Endothelial cell of umbilical vein (primary cell): ENCODE measurements at regions not wholly inside any gene's neighbourhood (a gene's known extent, or its start where the extent isn't known, plus 50 kb on each side); places are given as distances from the start of the nearest gene placed in this dataset.

Experiments
- BruUV-seq: library from RNA; stranded (reverse); fragments of 400-500 nt; replicated peaks from 2 replicates; lab custom pipeline; 2021; lab: Mats Ljungman, UMichigan
- CTCF ChIA-PET: fragments of 300-600, 350-600 bp; sonication (Branson Sonifier 250); formaldehyde crosslinking; loops from one replicate; lab custom pipeline; 2021; ENCODE audit warnings: antibody characterized with exemption, inconsistent platforms; lab: Charles Lee
- POLR2A ChIA-PET: fragments of 300-600, 350-600 bp; sonication (Branson Sonifier 250); formaldehyde crosslinking; loops from one replicate; lab custom pipeline; 2021; ENCODE audit warnings: antibody characterized with exemption, inconsistent platforms; lab: Charles Lee
- DNase-seq: peaks from one replicate; pipeline ENCODE4 v3.0.0-alpha.2; 2011; ENCODE audit warnings: low read depth, low spot score
- FAIRE-seq: peaks from 2 replicates; lab custom pipeline; 2011; peaks lifted over from hg19 to GRCh38; lab: Jason Lieb, UNC
- H2AFZ ChIP-seq: 2 replicates; pipeline ENCODE4 v1.6.0; 2012; ENCODE audit warnings: low read depth, low read length, control low read depth, inconsistent platforms
- H3K27ac ChIP-seq: 2 replicates; pipeline ENCODE4 v1.5.1; 2011; ENCODE audit warnings: low read depth, mild to moderate bottlenecking, control low read depth, low read length, moderate library complexity; ENCODE audit not compliant: insufficient read depth
- H3K27me3 ChIP-seq, 2 experiments: 2 replicates each; pipeline versions ENCODE4 v1.6.0 to v1.6.1; 2011; ENCODE audit warnings: low read length in 2 of 2, mixed read lengths in 1 of 2; ENCODE audit not compliant: control insufficient read depth in 2 of 2, insufficient read depth in 2 of 2
- H3K36me3 ChIP-seq, 2 experiments: 2 replicates in 1 of 2; 3 replicates in 1 of 2; pipeline ENCODE4 v1.5.1; 2011; ENCODE audit warnings: low read length in 2 of 2, mild to moderate bottlenecking in 1 of 2, moderate library complexity in 1 of 2; ENCODE audit not compliant: control insufficient read depth in 2 of 2, insufficient read depth in 2 of 2; ENCODE audit errors: extremely low read depth in 1 of 2
- H3K4me1 ChIP-seq: 3 replicates; pipeline ENCODE4 v1.5.1; 2011; ENCODE audit warnings: mild to moderate bottlenecking, low read length; ENCODE audit not compliant: control insufficient read depth, insufficient read depth; ENCODE audit errors: extremely low read depth
- H3K4me2 ChIP-seq: 2 replicates; pipeline ENCODE4 v1.6.1; 2011; ENCODE audit warnings: low read length, control low read depth, mixed read lengths; ENCODE audit not compliant: insufficient read depth
- H3K4me3 ChIP-seq, 3 experiments: fragments of 200-600 bp in 1 of 3; sonication (generic), shearing (Covaris generic) in 1 of 3; replicated peaks in 1 of 3; 2 replicates each; pipeline ENCODE4 v1.5.1; 2011 to 2016; ENCODE audit warnings: control low read depth in 3 of 3, low read length in 3 of 3, mild to moderate bottlenecking in 2 of 3, inconsistent platforms in 1 of 3, low read depth in 1 of 3, moderate library complexity in 1 of 3; ENCODE audit not compliant: insufficient read depth in 1 of 3
- H3K79me2 ChIP-seq: 2 replicates; pipeline ENCODE4 v1.6.0; 2012; ENCODE audit warnings: low read length, inconsistent platforms; ENCODE audit not compliant: control insufficient read depth, insufficient read depth
- H3K9ac ChIP-seq: replicated peaks from 2 replicates; pipeline ENCODE3; 2011; ENCODE audit warnings: low read length, control low read depth; ENCODE audit not compliant: insufficient read depth; ENCODE audit errors: extremely low read depth
- H3K9me1 ChIP-seq: replicated peaks from 3 replicates; pipeline ENCODE4 v1.6.0; 2011; ENCODE audit warnings: mild to moderate bottlenecking, low read length; ENCODE audit not compliant: control insufficient read depth, insufficient read depth; ENCODE audit errors: extremely low read depth
- H3K9me3 ChIP-seq: replicated peaks from 2 replicates; pipeline ENCODE4 v1.5.1; 2012; ENCODE audit warnings: low read length, inconsistent platforms; ENCODE audit not compliant: control insufficient read depth, insufficient read depth
- H4K20me1 ChIP-seq: replicated peaks from 2 replicates; pipeline ENCODE3; 2011; ENCODE audit warnings: mild to moderate bottlenecking, low read length; ENCODE audit not compliant: control insufficient read depth, insufficient read depth; ENCODE audit errors: extremely low read depth
- EZH2 ChIP-seq: IDR thresholded peaks from 2 replicates; pipeline ENCODE4 v1.6.1; 2012; ENCODE audit warnings: borderline replicate concordance, low read depth, mild to moderate bottlenecking, moderate library complexity, low read length, inconsistent platforms; ENCODE audit not compliant: severe bottlenecking
- FOS ChIP-seq: IDR thresholded peaks from 2 replicates; pipeline ENCODE4 v1.6.1; 2011; ENCODE audit warnings: mild to moderate bottlenecking, low read length, moderate library complexity, borderline replicate concordance; ENCODE audit not compliant: insufficient read depth
- GATA2 ChIP-seq: IDR thresholded peaks from 2 replicates; pipeline ENCODE4 v1.7.0; 2011; ENCODE audit warnings: low read depth, mild to moderate bottlenecking, moderate library complexity, mixed read lengths, low read length; ENCODE audit not compliant: insufficient read length, insufficient read depth
- JUN ChIP-seq: IDR thresholded peaks from 2 replicates; pipeline ENCODE4 v1.6.1; 2011; ENCODE audit warnings: borderline replicate concordance, low read depth; ENCODE audit not compliant: insufficient read length, insufficient read depth
- MYC ChIP-seq: IDR thresholded peaks from one replicate; pipeline ENCODE4 v1.6.1; 2011; ENCODE audit warnings: mild to moderate bottlenecking, low read depth, low read length
- POLR2A ChIP-seq: IDR thresholded peaks from 2 replicates; pipeline ENCODE4 v1.6.1; 2012; ENCODE audit warnings: low read depth, mild to moderate bottlenecking, control low read depth, low read length
- POLR2AphosphoS5 ChIP-seq: IDR thresholded peaks from 2 replicates; pipeline ENCODE4 v1.6.1; 2012; ENCODE audit warnings: low read depth, mild to moderate bottlenecking, control low read depth, low read length, moderate library complexity; ENCODE audit not compliant: insufficient read depth
- dilution Hi-C: fragments of 300-500 bp; cut with MboI; formaldehyde crosslinking; loops from one replicate; pipeline ENCODE4 v1.15.0; 2019; ENCODE audit warnings: low sequenced_read_pairs; ENCODE audit not compliant: extremely low pct_ligation_motif_present
- intact Hi-C: fragments of 100-400 bp; cut with micrococcal nuclease; formaldehyde crosslinking; loops from one replicate; pipeline ENCODE4 v1.10.0; 2022
- TF ChIP-seq, protein P1 (sequence below), 2 donors: IDR thresholded peaks; 1 replicate in 1 of 2; 2 replicates in 1 of 2; pipeline ENCODE4 v1.5.1; 2011; ENCODE audit warnings: low read length in 2 of 2, mild to moderate bottlenecking in 2 of 2, moderate library complexity in 2 of 2, control low read depth in 1 of 2, inconsistent platforms in 1 of 2, low read depth in 1 of 2; ENCODE audit not compliant: insufficient read depth in 1 of 2; ENCODE audit errors: extremely low read depth in 1 of 2
- TF ChIP-seq, protein P2 (sequence below): IDR thresholded peaks from 2 replicates; pipeline ENCODE4 v1.6.1; 2011; ENCODE audit not compliant: insufficient read depth, insufficient read length

DNA sequence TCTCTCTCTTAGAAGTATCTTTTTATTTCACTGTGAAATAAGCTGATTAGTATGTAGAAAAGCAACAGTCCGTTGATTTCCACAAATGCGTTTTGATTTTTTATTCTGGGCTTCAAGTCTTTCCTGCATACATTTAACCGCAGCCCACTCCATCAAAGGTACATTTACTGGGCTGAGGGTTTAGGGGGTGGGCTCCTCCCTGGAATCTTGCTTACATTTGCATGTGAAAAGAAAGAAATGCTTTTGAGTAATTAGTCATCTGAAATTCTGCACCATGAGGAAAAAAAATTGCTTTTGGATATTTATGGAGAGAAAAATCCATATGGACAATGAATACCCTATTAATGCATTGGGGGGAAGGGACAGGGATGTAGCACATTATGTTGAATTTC is 178.3 kb upstream of the MCHR2 start:
- no TSS peak for BruUV-seq
- intact Hi-C loops, result no loop called here
- FAIRE-seq, result no peak

GRCh38 chr6:100171533-100172321 is 177.7 kb upstream of the MCHR2 start:
- BruUV-seq, result no TSS peak
- Histone ChIP-seq H3K9me3 (no peaks in the 10 kb centered on the region), H3K27ac (no peak overlapping the region), H2AFZ (no peak overlapping the region), H3K4me2 (no peak overlapping the region), H3K4me3 (no peak overlapping the region), H3K79me2 (no peaks in the 10 kb centered on the region), H3K4me1 (no peaks in the 10 kb centered on the region), H3K27me3 (no peaks in the 10 kb centered on the region), H4K20me1 (no peaks in the 10 kb centered on the region), H3K9me1 (no peaks in the 10 kb centered on the region), H3K36me3 (no peaks in the 10 kb centered on the region), H3K9ac (no peak overlapping the region)
- dilution Hi-C loops, result no loop called here
- DNase-seq (no peak), FAIRE-seq (no peak)
- POLR2A ChIA-PET, result no interaction called here
- intact Hi-C loops, result no loop called here
- CTCF ChIA-PET, result interaction anchor here (0.8 to 2.0 kb wide), 6 partner anchors 9 to 492 kb away, joined by 3 to 6 read pairs (median 3); no protein-coding TSS in a partner anchor
- TF ChIP-seq, protein P1, sequence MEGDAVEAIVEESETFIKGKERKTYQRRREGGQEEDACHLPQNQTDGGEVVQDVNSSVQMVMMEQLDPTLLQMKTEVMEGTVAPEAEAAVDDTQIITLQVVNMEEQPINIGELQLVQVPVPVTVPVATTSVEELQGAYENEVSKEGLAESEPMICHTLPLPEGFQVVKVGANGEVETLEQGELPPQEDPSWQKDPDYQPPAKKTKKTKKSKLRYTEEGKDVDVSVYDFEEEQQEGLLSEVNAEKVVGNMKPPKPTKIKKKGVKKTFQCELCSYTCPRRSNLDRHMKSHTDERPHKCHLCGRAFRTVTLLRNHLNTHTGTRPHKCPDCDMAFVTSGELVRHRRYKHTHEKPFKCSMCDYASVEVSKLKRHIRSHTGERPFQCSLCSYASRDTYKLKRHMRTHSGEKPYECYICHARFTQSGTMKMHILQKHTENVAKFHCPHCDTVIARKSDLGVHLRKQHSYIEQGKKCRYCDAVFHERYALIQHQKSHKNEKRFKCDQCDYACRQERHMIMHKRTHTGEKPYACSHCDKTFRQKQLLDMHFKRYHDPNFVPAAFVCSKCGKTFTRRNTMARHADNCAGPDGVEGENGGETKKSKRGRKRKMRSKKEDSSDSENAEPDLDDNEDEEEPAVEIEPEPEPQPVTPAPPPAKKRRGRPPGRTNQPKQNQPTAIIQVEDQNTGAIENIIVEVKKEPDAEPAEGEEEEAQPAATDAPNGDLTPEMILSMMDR (IDR thresholded peaks at IDR 0.05; ENCODE audit: extremely low read depth in 1 of 2, insufficient read depth in 1 of 2, low read depth in 1 of 2, low read length in 2 of 2), result no peak
- TF ChIP-seq POLR2A (no peak), JUN (no peak), MYC (no peak), GATA2 (no peak), EZH2 (no peak), FOS (no peak), POLR2AphosphoS5 (no peak)
- TF ChIP-seq, protein P2, sequence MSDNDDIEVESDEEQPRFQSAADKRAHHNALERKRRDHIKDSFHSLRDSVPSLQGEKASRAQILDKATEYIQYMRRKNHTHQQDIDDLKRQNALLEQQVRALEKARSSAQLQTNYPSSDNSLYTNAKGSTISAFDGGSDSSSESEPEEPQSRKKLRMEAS, result no peak

More for the DNA sequence above, 178.3 kb upstream of the MCHR2 start:
- no peak overlapping the region for H3K27ac ChIP-seq
- DNase-seq, result no peak
- ChIA-PET CTCF (interaction anchor here (0.8 to 2.0 kb wide), 6 partner anchors 9 to 491 kb away, joined by 3 to 6 read pairs (median 3); no protein-coding TSS in a partner anchor), POLR2A (no interaction called here)
- H3K9ac ChIP-seq, result no peak overlapping the region
- no peaks in the 10 kb centered on the region for H3K79me2 ChIP-seq
- no peaks in the 10 kb centered on the region for H3K9me1 ChIP-seq
- dilution Hi-C loops, result no loop called here
- no peaks in the 10 kb centered on the region for H3K9me3 ChIP-seq
- H3K27me3 ChIP-seq, result no peaks in the 10 kb centered on the region
- H3K36me3 ChIP-seq, result no peaks in the 10 kb centered on the region
- no peak overlapping the region for H2AFZ ChIP-seq
- no peak overlapping the region for H3K4me2 ChIP-seq
- no peaks in the 10 kb centered on the region for H4K20me1 ChIP-seq
- TF ChIP-seq POLR2AphosphoS5, result no peak
- no peak overlapping the region for H3K4me3 ChIP-seq
- no peaks in the 10 kb centered on the region for H3K4me1 ChIP-seq
